GM23248 (cell line): ENCODE measurements at regions not wholly inside any gene's neighbourhood (a gene's known extent, or its start where the extent isn't known, plus 50 kb on each side); places are given as distances from the start of the nearest gene placed in this dataset.

Source experiments
- EZH2 ChIP-seq: fragments of 200-600 bp; sonication (generic); IDR thresholded peaks from 2 replicates; pipeline ENCODE4 v1.6.1; 2018; ENCODE audit warnings: antibody characterized with exemption, mild to moderate bottlenecking; ENCODE audit not compliant: insufficient read depth, poor library complexity, severe bottlenecking
- EZH2phosphoT487 ChIP-seq: fragments of 200-600 bp; sonication (generic); IDR thresholded peaks from 2 replicates; pipeline ENCODE4 v1.6.1; 2018; ENCODE audit warnings: antibody characterized with exemption, moderate library complexity, mild to moderate bottlenecking, low read depth; ENCODE audit not compliant: insufficient read depth

- no peak for TF ChIP-seq EZH2phosphoT487
- TF ChIP-seq EZH2: no peak
Measured at GRCh38 chr4:79013756-79014155, 74.5 kb upstream of the PAQR3 start.
